ENCODE measurements at regions not wholly inside any gene's neighbourhood (a gene's known extent, or its start where the extent isn't known, plus 50 kb on each side); places are given as distances from the start of the nearest gene placed in this dataset.

DNA sequence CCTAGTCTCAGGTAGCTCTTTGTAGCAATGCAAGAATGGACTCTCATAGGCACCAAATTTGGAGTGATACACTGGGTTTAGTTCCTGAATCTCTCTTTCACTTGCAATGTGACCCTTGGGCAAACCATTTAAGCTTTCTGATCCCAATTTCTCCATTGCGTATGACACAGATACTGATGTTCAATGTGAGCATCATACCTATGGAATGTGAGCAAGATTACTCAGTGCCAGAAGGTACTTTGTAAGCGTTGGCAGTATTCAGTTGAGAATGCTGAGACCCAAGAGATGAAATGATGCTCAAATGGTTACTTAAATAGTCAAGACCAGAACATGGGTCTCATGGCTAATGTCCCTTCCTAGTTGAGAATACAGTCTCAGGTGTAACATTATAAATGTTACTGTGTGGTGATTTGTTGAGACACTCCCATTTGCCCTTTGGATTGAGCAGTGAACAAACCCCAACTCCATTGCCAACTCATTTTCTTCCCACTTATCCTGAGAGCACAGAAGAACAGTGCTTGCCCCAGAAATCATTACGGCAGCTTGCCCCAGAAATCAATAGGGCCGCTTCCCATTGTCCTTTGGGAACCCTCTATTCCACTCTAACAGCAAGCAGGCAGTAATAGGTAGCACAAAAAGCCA lies 134.1 kb downstream of the SOX9 start:
- Mint-ChIP-seq H3K36me3 (ENCODE audit: low read depth) (no peaks in the 10 kb centered on the region), H3K4me1 (ENCODE audit: low read depth) (no peaks in the 10 kb centered on the region), H3K27me3 (ENCODE audit: low read depth) (no peaks in the 10 kb centered on the region), H3K27ac (no peak overlapping the region), H3K9me3 (peaks cover 3% of the 10 kb centered on the region), H3K4me3 (no peak overlapping the region)
- no peak for DNase-seq (ENCODE audit: low spot score)

GRCh38 chr17:72255481-72255880 lies 134.7 kb downstream of the SOX9 start:
- DNase-seq (ENCODE audit: low spot score) = no peak
- H3K9me3 Mint-ChIP-seq = no peaks in the 10 kb centered on the region
- no peaks in the 10 kb centered on the region for H3K4me1 Mint-ChIP-seq (ENCODE audit: low read depth)
- H3K36me3 Mint-ChIP-seq (ENCODE audit: low read depth) = no peaks in the 10 kb centered on the region
- no peak overlapping the region for H3K4me3 Mint-ChIP-seq
- H3K27ac Mint-ChIP-seq = no peak overlapping the region
- H3K27me3 Mint-ChIP-seq (ENCODE audit: low read depth) = no peaks in the 10 kb centered on the region

DNA sequence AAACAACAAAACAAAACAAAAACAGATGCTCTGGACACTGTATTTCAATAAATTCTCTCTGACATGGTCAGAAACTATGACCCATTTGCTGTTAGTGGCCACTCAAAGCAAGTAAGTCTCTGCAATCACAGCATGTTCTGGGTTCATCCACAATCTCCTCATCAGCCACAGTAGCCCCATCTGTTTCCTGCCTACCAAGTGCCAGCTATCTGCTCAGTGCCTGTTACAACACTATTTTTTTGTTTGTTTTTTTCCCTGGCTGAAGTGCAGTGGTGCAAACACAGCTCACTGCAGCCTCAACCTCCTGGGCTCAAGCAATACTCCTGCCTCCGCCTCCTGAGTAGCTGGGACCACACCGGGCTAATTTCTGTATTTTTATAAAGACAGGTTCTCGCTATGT lies 137.9 kb downstream of the SOX9 start:
- H3K4me1 Mint-ChIP-seq (ENCODE audit: low read depth) = no peaks in the 10 kb centered on the region
- peaks cover 13% of the 10 kb centered on the region for H3K9me3 Mint-ChIP-seq
- H3K4me3 Mint-ChIP-seq = no peak overlapping the region
- H3K27me3 Mint-ChIP-seq (ENCODE audit: low read depth) = no peaks in the 10 kb centered on the region
- no peak overlapping the region for H3K27ac Mint-ChIP-seq
- DNase-seq (ENCODE audit: low spot score) = no peak
- H3K36me3 Mint-ChIP-seq (ENCODE audit: low read depth) = no peaks in the 10 kb centered on the region

- no peaks in the 10 kb centered on the region for H3K27me3 Mint-ChIP-seq (ENCODE audit: low read depth)
These were observed 139.1 kb downstream of the SOX9 start for GRCh38 chr17:72259922-72260321.

DNA sequence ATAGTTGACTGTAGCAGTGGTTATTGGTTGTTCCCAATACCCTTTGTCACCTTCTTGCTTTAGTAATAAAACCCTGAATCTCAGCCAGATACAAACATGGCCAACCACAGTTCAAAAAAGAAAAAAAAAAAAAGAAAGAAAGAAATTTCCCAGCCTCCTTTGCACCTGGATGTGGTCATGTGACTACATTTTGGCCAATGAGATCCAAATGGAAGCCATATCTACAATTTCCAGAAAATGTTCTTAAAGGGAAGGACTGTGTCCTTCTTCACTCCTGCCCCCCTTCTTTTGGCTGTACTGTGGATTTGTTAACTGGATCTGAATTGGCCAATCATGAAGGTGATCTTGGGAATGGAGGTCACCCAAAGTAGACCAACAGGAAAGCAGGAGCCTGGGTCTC lies 141.9 kb downstream of the SOX9 start:
- H3K4me1 Mint-ChIP-seq (ENCODE audit: low read depth) = no peaks in the 10 kb centered on the region
- H3K4me3 Mint-ChIP-seq = no peak overlapping the region
- H3K27ac Mint-ChIP-seq = no peak overlapping the region
- no peaks in the 10 kb centered on the region for H3K27me3 Mint-ChIP-seq (ENCODE audit: low read depth)
- DNase-seq (ENCODE audit: low spot score) = no peak
- H3K36me3 Mint-ChIP-seq (ENCODE audit: low read depth) = no peaks in the 10 kb centered on the region
- H3K9me3 Mint-ChIP-seq = peaks cover 17% of the 10 kb centered on the region

More at GRCh38 chr17:72259922-72260321, 139.1 kb downstream of the SOX9 start:
- Mint-ChIP-seq H3K9me3 (peaks cover 17% of the 10 kb centered on the region), H3K4me3 (no peak overlapping the region), H3K27ac (no peak overlapping the region), H3K4me1 (ENCODE audit: low read depth) (no peaks in the 10 kb centered on the region), H3K36me3 (ENCODE audit: low read depth) (no peaks in the 10 kb centered on the region)
- DNase-seq (ENCODE audit: low spot score) = no peak

GRCh38 chr17:72264682-72265405 lies 144.0 kb downstream of the SOX9 start:
- Mint-ChIP-seq H3K4me1 (ENCODE audit: low read depth) (no peaks in the 10 kb centered on the region), H3K9me3 (peaks cover 17% of the 10 kb centered on the region), H3K4me3 (no peak overlapping the region), H3K36me3 (ENCODE audit: low read depth) (no peaks in the 10 kb centered on the region), H3K27ac (no peak overlapping the region), H3K27me3 (ENCODE audit: low read depth) (no peaks in the 10 kb centered on the region)
- no peak for DNase-seq (ENCODE audit: low spot score)

- Mint-ChIP-seq H3K27me3 (ENCODE audit: low read depth) (no peaks in the 10 kb centered on the region), H3K27ac (no peak overlapping the region), H3K36me3 (ENCODE audit: low read depth) (no peaks in the 10 kb centered on the region), H3K4me1 (ENCODE audit: low read depth) (no peaks in the 10 kb centered on the region), H3K9me3 (peaks cover 15% of the 10 kb centered on the region), H3K4me3 (no peak overlapping the region)
- DNase-seq (ENCODE audit: low spot score) = no peak
These were observed 145.4 kb downstream of the SOX9 start for GRCh38 chr17:72266112-72266775.

DNA sequence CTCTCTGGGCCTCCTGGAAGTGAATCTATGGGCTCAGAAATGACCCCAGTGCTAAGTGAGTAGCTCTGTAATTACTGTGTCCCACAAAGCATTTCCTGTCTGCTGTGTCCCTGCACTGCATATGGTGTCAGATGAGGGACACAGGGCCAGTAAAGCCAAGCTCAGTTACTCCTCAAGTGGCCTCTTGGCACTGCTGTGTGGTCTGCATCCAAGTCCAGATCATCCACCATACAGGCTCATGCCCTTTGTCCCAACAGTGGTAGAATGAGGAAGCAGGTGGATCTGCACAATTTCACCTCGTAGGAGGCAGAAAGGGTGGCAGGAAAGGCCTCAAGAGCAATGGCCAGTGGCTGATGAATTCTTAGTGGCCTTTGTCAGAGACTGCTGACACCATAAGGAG lies 146.8 kb downstream of the SOX9 start:
- Mint-ChIP-seq H3K4me1 (ENCODE audit: low read depth) (no peaks in the 10 kb centered on the region), H3K4me3 (no peak overlapping the region), H3K27ac (no peak overlapping the region), H3K9me3 (peaks cover 8% of the 10 kb centered on the region), H3K36me3 (ENCODE audit: low read depth) (no peaks in the 10 kb centered on the region), H3K27me3 (ENCODE audit: low read depth) (no peaks in the 10 kb centered on the region)
- DNase-seq (ENCODE audit: low spot score) = no peak

DNA sequence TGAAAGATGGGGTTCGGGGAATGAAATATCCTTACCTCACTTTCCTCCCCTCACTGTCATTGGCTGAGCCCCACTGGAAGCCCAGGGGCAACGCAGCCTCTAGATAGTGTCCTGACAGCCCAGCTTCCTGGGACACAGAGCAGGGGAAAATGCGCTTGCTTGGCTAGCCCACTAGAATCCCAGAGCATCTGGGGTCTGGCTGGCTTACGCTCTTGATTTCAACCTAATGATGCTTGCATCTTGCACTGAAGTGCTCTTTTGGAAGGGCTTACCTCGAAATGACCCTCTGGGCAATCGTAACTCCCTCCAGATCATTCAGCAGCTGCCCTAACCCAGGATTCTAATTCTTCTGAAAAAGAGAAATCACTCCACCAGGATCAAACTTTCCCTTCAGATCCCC lies 147.6 kb downstream of the SOX9 start:
- H3K4me3 Mint-ChIP-seq = no peak overlapping the region
- peaks cover 11% of the 10 kb centered on the region for H3K9me3 Mint-ChIP-seq
- no peaks in the 10 kb centered on the region for H3K27me3 Mint-ChIP-seq (ENCODE audit: low read depth)
- H3K4me1 Mint-ChIP-seq (ENCODE audit: low read depth) = no peaks in the 10 kb centered on the region
- no peak overlapping the region for H3K27ac Mint-ChIP-seq
- H3K36me3 Mint-ChIP-seq (ENCODE audit: low read depth) = no peaks in the 10 kb centered on the region
- DNase-seq (ENCODE audit: low spot score) = no peak

DNA sequence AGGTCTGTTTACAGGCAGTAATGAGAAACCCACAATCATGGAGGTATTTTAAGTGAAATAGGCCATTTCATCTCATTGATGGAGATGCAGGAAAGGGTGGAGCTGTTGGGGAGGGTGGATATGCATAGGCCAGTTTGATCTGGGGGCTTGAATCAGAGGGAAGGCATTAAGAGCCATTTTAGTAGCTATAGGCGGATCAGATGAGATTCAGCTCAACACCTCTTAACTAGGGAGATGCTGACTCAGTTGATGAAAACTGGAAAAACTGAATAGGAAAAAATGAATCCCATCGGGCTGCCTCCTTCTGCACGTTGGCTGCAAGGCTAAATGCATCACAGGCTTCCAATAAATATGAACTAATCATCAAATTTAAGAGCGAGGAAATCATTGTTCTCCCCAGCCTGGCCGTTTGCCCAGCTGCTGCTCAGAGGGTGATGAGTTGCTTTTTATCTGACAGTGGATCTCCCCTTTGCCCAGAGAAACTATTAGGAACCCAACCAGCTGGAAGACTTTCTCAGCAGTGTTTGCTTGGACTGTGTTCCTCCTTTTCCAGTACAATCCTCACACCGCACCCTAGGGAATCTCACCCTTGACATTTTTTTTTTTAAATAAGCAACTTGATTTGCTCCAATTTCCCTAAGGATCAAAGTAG lies 149.6 kb downstream of the SOX9 start:
- Mint-ChIP-seq H3K36me3 (ENCODE audit: low read depth) (no peaks in the 10 kb centered on the region), H3K4me3 (no peak overlapping the region), H3K4me1 (ENCODE audit: low read depth) (no peaks in the 10 kb centered on the region), H3K27ac (no peak overlapping the region), H3K9me3 (peaks cover 4% of the 10 kb centered on the region), H3K27me3 (ENCODE audit: low read depth) (no peaks in the 10 kb centered on the region)
- DNase-seq (ENCODE audit: low spot score) = no peak

- Mint-ChIP-seq H3K4me1 (ENCODE audit: low read depth) (no peaks in the 10 kb centered on the region), H3K4me3 (no peak overlapping the region), H3K9me3 (peaks cover 4% of the 10 kb centered on the region), H3K27ac (no peak overlapping the region), H3K36me3 (ENCODE audit: low read depth) (no peaks in the 10 kb centered on the region), H3K27me3 (ENCODE audit: low read depth) (no peaks in the 10 kb centered on the region)
- no peak for DNase-seq (ENCODE audit: low spot score)
These were observed 150.8 kb downstream of the SOX9 start for GRCh38 chr17:72271603-72272002.

DNA sequence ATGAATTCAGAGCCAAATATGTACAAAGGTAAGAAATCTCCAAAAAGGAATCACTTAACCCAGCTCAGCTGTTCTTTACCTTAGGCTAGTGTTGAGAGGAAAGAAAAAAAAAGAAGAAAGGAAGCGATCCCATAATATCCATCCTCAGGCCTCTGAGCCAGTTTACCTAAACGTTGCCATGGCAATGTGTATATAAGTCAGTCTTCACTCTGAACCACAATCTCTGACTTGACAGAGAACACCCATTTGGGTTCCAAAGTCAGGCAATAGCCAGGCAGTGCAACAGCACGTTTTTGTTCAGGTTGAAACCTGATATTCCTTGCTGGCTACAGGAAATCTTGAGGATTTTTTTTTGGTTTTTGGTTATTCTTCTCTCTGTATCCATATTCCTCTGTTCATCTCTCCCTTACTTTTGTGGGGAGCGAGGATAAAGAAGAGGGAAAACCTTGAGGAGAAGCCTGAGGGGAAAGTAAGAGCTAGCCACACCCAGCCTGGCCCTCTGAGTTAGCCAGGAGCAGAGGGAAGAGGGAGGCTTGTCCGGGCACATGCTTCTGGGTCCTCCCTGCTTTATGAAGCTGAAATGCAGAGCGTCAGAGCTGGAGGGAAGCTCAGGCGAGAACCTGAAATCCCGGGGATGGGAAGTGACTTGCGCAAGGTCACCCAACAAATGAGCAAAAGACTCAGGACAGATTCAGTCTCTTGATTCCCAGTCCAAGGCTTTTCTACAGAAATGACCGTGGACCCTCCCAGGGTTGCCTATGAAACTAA lies 152.7 kb downstream of the SOX9 start:
- DNase-seq (ENCODE audit: low spot score) = no peak
- Mint-ChIP-seq H3K27ac (no peak overlapping the region), H3K4me1 (ENCODE audit: low read depth) (no peaks in the 10 kb centered on the region), H3K27me3 (ENCODE audit: low read depth) (no peaks in the 10 kb centered on the region), H3K36me3 (ENCODE audit: low read depth) (no peaks in the 10 kb centered on the region), H3K9me3 (peaks cover 4% of the 10 kb centered on the region), H3K4me3 (no peak overlapping the region)

DNA sequence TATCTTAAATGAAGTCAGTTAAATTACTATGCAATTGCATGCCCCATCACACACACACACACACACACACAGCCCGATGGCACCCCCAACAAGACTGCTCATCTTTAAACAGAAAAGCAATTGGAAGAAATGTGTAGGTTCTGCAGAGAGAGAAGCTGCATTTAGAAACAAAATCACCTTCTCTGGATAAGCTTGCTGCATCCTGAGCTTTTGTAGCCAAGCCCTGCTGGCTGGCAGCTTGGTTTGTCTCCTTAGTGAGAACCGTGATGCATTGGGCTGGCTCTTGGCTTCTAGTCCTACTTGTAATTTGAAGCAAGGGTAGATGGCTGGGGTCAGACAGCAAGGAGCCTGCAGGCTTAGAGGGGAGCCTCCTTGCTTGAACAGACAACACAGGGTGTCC lies 153.8 kb downstream of the SOX9 start:
- Mint-ChIP-seq H3K4me1 (ENCODE audit: low read depth) (no peaks in the 10 kb centered on the region), H3K9me3 (peaks cover 4% of the 10 kb centered on the region), H3K4me3 (no peak overlapping the region), H3K36me3 (ENCODE audit: low read depth) (no peaks in the 10 kb centered on the region), H3K27me3 (ENCODE audit: low read depth) (no peaks in the 10 kb centered on the region), H3K27ac (no peak overlapping the region)
- DNase-seq (ENCODE audit: low spot score) = no peak

Data from T-helper 2 cell treated with Interferon-gamma antibody and Interleukin-4, amounts not matched to agents 5 μg/mL and 100 μg/mL, for 36 hours (primary cell).